Hematopoietic multipotent progenitor cell (in vitro differentiated cells): ENCODE measurements at regions not wholly inside any gene's neighbourhood (a gene's known extent, or its start where the extent isn't known, plus 50 kb on each side); places are given as distances from the start of the nearest gene placed in this dataset.
"Not testable (repeated sequence)": the region's sequence is repeated elsewhere in the genome, so short reads cannot be mapped to it uniquely, and the experiment has no call there.

Source experiments
- DNase-seq, 3 donors: peaks; one replicate each; pipeline ENCODE4 v3.0.0-alpha.2; 2011 to 2015; ENCODE audit warnings: low read depth in 2 of 3, low spot score in 2 of 3

GRCh38 chr16:80263181-80263823 lies 277.5 kb upstream of the DYNLRB2 start:
- DNase-seq, result no peak

GRCh38 chr16:80260906-80261311 lies 279.9 kb upstream of the DYNLRB2 start:
- no peak for DNase-seq

- DNase-seq, result no peak
Observed at GRCh38 chr16:80259290-80259805, 281.4 kb upstream of the DYNLRB2 start.

GRCh38 chr16:80258407-80258806 lies 282.4 kb upstream of the DYNLRB2 start:
- no peak for DNase-seq

- DNase-seq, result no peak
Observed at GRCh38 chr16:80254970-80255369, 285.8 kb upstream of the DYNLRB2 start.

- DNase-seq, result no peak
Observed at GRCh38 chr16:80253741-80254140, 287.1 kb upstream of the DYNLRB2 start.

GRCh38 chr16:80250381-80250780 lies 290.4 kb upstream of the DYNLRB2 start:
- no peak for DNase-seq

- not testable (repeated sequence) for DNase-seq
Observed at GRCh38 chr16:80243303-80243702, 297.5 kb upstream of the DYNLRB2 start.

- not testable (repeated sequence) for DNase-seq
Observed at GRCh38 chr16:80242279-80242678, 298.5 kb upstream of the DYNLRB2 start.

- DNase-seq, result no peak
Observed at GRCh38 chr16:80233097-80233835, 307.5 kb upstream of the DYNLRB2 start.

GRCh38 chr16:80231888-80232287 lies 308.9 kb upstream of the DYNLRB2 start:
- DNase-seq, result no peak

- no peak for DNase-seq
Observed at GRCh38 chr16:80231121-80231520, 309.7 kb upstream of the DYNLRB2 start.

GRCh38 chr16:80230328-80231120 lies 310.3 kb upstream of the DYNLRB2 start:
- no peak for DNase-seq

GRCh38 chr16:80226499-80226898 lies 314.3 kb upstream of the DYNLRB2 start:
- DNase-seq, result no peak

GRCh38 chr16:80210787-80211186 lies 330.0 kb upstream of the DYNLRB2 start:
- DNase-seq, result no peak

- DNase-seq, result no peak
Observed at GRCh38 chr16:80208743-80209142, 332.1 kb upstream of the DYNLRB2 start.

GRCh38 chr16:80208015-80208414 lies 332.8 kb upstream of the DYNLRB2 start:
- no peak for DNase-seq

- no peak for DNase-seq
Observed at GRCh38 chr16:80203821-80204220, 337.0 kb upstream of the DYNLRB2 start.

- DNase-seq, result no peak
Observed at GRCh38 chr16:80202831-80203413, 337.9 kb upstream of the DYNLRB2 start.

- no peak for DNase-seq
Observed at GRCh38 chr16:80200079-80200478, 340.7 kb upstream of the DYNLRB2 start.

GRCh38 chr16:80199614-80200013 lies 341.2 kb upstream of the DYNLRB2 start:
- no peak for DNase-seq
